Subcutaneous abdominal adipose tissue (tissue), 5 donors: ENCODE measurements at regions not wholly inside any gene's neighbourhood (a gene's known extent, or its start where the extent isn't known, plus 50 kb on each side); places are given as distances from the start of the nearest gene placed in this dataset.
"Not testable (repeated sequence)": the region's sequence is repeated elsewhere in the genome, so short reads cannot be mapped to it uniquely, and the experiment has no call there.

ENCODE experiments used
- H3K27ac ChIP-seq: one replicate; pipeline ENCODE4 v1.7.0; 2013; ENCODE audit warnings: low read depth, mild to moderate bottlenecking, inconsistent platforms, low read length, moderate library complexity
- H3K27me3 ChIP-seq, 5 donors: one replicate each; pipeline ENCODE4 v1.7.0; 2013; ENCODE audit warnings: low read length in 5 of 5, inconsistent platforms in 1 of 5; ENCODE audit not compliant: control insufficient read depth in 5 of 5, insufficient read depth in 4 of 5
- H3K36me3 ChIP-seq, 5 donors: one replicate each; pipeline ENCODE4 v1.7.0; 2013; ENCODE audit warnings: low read length in 5 of 5; ENCODE audit not compliant: control insufficient read depth in 5 of 5, insufficient read depth in 5 of 5
- H3K4me1 ChIP-seq, 5 donors: one replicate each; pipeline ENCODE4 v1.7.0; 2013; ENCODE audit warnings: low read length in 5 of 5, mild to moderate bottlenecking in 3 of 5, moderate library complexity in 1 of 5; ENCODE audit not compliant: control insufficient read depth in 5 of 5, insufficient read depth in 5 of 5
- H3K4me3 ChIP-seq, 5 donors: one replicate each; pipeline ENCODE4 v1.7.0; 2013; ENCODE audit warnings: low read length in 5 of 5, low read depth in 1 of 5
- H3K9ac ChIP-seq, 5 donors: one replicate each; pipeline ENCODE4 v1.7.0; 2013; ENCODE audit warnings: low read length in 5 of 5, mild to moderate bottlenecking in 4 of 5, moderate library complexity in 3 of 5
- H3K9me3 ChIP-seq, 5 donors: one replicate each; pipeline ENCODE4 v1.7.0; 2013; ENCODE audit warnings: low read length in 5 of 5; ENCODE audit not compliant: control insufficient read depth in 5 of 5
- donor health status: healthy.
- donor health status: healthy.
- donor health status: healthy.
- donor health status: healthy.
- donor health status: healthy.

DNA sequence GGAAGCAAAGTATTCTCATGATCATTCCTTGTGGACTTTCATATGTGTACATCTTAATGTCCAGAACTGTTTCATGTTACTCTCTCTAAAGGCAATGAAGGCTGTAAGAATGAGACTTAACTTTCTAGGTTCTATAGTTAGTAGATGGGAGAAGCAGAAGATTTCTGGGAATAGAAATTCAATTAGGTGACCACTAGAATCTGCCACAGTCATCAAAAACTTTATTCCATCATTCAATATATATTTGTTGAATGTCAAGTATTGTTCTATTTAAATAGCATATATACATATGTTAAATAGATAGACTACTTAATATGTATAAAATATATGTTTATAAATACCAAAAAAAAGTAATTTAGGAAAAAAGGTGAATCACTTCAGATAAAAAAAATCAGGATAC lies 972.9 kb downstream of the SLC6A15 start:
- no peak overlapping the region for H3K9ac ChIP-seq
- H3K27ac ChIP-seq: no peak overlapping the region
- no peaks in the 10 kb centered on the region for H3K27me3 ChIP-seq
- H3K4me3 ChIP-seq: no peak overlapping the region
- H3K4me1 ChIP-seq: no peaks in the 10 kb centered on the region
- no peaks in the 10 kb centered on the region for H3K36me3 ChIP-seq
- no peaks in the 10 kb centered on the region for H3K9me3 ChIP-seq

DNA sequence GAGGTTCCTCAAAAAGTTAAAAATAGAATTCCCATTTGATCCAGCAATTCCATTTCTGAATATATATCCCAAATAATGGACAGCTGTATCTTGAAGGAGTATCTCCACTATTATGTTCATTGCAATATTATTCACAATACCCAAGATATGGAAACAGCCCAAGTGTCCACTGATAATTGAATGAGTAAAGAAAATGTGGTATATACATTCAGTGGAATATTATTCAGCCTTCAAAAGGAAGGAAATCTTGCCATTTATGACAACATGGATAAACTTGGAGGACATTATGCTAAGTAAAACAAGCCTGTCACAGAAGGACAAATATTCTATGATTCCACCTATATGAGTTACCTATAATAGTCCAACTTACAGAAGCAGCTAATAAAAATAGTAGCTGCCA lies 979.0 kb downstream of the SLC6A15 start:
- no peaks in the 10 kb centered on the region for H3K4me1 ChIP-seq
- no peaks in the 10 kb centered on the region for H3K36me3 ChIP-seq
- no peak overlapping the region for H3K9ac ChIP-seq
- H3K9me3 ChIP-seq: peaks cover 0 to 4% (median 0%) of the 10 kb centered on the region in 5 donors
- no peak overlapping the region for H3K4me3 ChIP-seq
- H3K27me3 ChIP-seq: no peaks in the 10 kb centered on the region
- no peak overlapping the region for H3K27ac ChIP-seq

DNA sequence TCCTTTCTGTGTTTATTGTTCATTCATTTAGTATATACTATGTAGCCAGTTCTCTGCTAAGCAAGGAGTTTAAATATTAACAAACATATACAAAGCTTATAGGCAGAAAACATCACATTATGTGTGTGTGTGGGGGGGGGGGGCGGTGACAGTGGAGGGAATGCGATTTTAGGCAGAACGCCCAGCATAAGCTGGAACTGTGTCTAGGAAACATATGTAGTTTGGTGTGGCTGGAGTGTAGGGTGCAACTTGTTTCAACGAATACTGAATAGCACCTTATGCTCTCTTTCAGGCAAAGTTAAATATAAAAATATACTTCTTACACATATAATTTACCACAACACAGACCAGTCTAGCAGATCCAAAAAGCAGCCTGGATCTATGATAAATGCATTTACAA lies 980.6 kb downstream of the SLC6A15 start:
- H3K27me3 ChIP-seq: no peaks in the 10 kb centered on the region
- H3K4me1 ChIP-seq: no peaks in the 10 kb centered on the region
- no peaks in the 10 kb centered on the region for H3K36me3 ChIP-seq
- H3K9ac ChIP-seq: no peak overlapping the region
- peaks cover 0 to 4% (median 0%) of the 10 kb centered on the region in 5 donors for H3K9me3 ChIP-seq
- no peak overlapping the region for H3K27ac ChIP-seq
- H3K4me3 ChIP-seq: no peak overlapping the region

DNA sequence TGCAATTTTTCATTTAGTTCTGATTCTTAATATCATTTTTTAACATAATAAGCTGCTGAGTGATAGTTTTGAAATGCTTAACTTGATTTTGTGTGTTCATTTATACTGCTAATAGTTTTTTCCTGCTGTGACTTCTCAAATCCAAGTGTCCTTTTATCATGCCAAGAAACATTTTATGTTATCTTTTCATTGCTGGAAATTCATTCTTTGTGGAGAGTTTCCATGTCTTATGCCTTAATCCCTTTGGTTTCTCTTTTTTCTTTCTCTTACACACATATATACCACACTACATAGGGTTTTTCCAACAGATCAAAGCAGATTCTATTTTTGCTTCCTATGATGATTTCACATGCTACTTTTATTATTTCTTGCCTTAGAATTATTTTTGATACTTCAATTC lies 981.1 kb downstream of the SLC6A15 start:
- Histone ChIP-seq H3K9ac (no peak overlapping the region), H3K27ac (no peak overlapping the region), H3K36me3 (no peaks in the 10 kb centered on the region), H3K4me3 (no peak overlapping the region), H3K27me3 (no peaks in the 10 kb centered on the region), H3K9me3 (peaks cover 0 to 4% (median 0%) of the 10 kb centered on the region in 5 donors), H3K4me1 (no peaks in the 10 kb centered on the region)

DNA sequence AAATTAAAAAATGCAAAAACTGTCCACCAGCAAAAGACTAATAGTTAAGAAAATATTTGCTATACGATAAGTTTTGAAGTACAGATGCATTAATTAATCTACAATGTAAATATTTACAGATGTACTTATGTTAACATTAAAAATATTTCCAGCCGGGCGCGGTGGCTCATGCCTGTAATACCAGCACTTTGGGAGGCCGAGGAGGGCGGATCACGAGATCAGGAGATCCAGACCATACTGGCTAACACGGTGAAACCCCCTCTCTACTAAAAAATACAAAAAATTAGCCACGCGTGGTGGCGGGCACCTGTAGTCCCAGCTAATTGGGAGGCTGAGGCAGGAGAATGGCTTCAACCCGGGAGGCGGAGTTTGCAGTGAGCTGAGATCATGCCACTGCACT lies 982.8 kb downstream of the SLC6A15 start:
- H3K27ac ChIP-seq, H3K27me3 ChIP-seq, H3K4me1 ChIP-seq, H3K9me3 ChIP-seq, H3K36me3 ChIP-seq, H3K4me3 ChIP-seq, H3K9ac ChIP-seq: not testable (repeated sequence)

DNA sequence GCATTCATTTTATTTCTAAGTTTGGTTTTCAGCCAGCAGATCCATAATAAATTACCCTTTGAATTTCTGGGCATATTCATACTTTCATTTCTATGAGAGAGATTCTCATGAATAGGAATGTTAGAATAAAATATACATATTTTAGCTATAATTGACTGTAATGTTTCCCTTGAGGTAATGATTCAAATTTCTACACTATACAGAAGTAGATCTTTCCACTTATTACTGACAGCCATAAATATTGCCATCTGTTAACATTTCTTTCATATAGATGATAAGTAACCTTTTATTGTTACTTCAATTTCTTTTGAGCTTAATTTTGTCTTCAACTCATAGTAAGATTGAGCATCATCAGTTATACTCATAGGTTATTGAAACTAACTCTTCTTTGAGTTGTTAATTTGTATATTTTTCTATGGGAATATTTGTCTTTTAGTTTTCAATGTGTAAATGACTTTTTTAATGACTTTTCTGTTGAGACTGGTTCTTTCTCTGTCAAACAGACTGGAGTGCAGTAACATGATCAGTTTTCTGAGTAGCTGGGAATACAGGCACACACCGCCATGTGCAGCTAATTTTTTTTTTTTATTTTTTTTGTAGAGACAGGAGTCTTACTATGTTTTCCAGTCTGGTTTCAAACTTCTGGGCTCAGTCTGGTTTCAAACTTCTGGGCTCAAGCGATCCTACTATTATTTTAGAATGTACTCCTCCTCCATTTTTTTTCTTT lies 991.6 kb downstream of the SLC6A15 start:
- no peaks in the 10 kb centered on the region for H3K4me1 ChIP-seq
- no peaks in the 10 kb centered on the region for H3K36me3 ChIP-seq
- no peaks in the 10 kb centered on the region for H3K9me3 ChIP-seq
- H3K9ac ChIP-seq: no peak overlapping the region
- H3K27ac ChIP-seq: no peak overlapping the region
- H3K27me3 ChIP-seq: no peaks in the 10 kb centered on the region
- no peak overlapping the region for H3K4me3 ChIP-seq

DNA sequence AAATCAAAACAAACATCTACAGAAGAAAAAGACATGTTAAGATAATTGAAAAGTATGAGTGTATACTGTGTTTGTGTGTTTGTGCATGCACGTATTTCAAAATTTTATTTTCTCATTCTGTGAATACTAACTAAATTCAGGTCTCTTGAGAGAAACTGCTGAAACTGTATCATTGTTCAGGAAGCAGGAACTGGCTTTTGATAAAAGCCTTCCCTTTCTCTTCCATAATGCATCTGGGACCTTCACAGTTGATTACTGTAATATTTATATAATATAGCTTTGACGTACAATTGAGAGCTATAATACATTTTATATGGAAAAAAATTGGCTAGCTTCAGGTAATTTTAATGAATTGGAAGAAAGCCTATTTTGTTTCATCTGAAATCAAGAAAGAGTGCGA lies 993.5 kb downstream of the SLC6A15 start:
- H3K9ac ChIP-seq: no peak overlapping the region
- no peak overlapping the region for H3K4me3 ChIP-seq
- H3K36me3 ChIP-seq: no peaks in the 10 kb centered on the region
- no peaks in the 10 kb centered on the region for H3K27me3 ChIP-seq
- H3K27ac ChIP-seq: no peak overlapping the region
- H3K9me3 ChIP-seq: no peaks in the 10 kb centered on the region
- H3K4me1 ChIP-seq: no peaks in the 10 kb centered on the region

DNA sequence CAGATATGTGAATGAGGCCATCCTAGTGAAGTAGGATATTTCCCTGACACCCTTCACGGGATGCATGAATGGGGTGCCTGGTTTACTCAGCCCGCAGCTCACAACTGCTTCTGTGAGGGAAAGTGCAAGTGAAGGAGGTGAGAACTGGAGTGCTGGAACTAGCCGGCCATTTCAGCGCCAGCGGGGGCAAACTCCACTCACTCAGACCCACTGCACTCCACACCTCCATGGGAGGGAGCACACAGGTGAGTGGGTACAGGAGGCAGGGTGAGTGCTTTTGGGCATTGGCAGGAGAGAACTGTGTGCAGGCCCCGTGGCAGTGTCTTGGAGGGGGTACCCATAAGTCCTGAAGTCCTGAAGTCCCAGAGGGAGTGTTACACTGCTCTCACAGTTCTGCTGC lies 1008.4 kb downstream of the SLC6A15 start:
- H3K4me1 ChIP-seq: no peaks in the 10 kb centered on the region
- no peak overlapping the region for H3K4me3 ChIP-seq
- H3K27ac ChIP-seq: no peak overlapping the region

DNA sequence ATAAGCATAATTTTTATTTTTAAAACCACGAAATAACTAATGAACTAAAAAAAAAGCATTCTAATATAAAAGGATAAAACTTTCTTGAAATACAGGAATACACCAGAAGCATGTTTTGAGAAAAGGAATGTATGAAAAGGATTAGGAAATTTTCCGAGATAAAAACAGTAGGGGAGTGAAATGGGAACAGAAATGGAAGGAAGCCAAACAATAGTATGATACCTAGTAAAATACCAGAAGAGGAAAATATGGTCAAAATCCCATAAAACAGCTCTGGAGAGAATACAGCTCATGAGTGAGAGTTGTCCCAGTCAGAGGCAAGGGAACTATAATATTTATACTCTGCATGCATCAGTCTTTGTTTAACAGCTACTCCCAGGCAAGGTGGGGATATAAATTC lies 1016.2 kb downstream of the SLC6A15 start:
- no peaks in the 10 kb centered on the region for H3K27me3 ChIP-seq
- peaks cover 0 to 4% (median 0%) of the 10 kb centered on the region in 5 donors for H3K4me1 ChIP-seq
- H3K27ac ChIP-seq: no peak overlapping the region
- no peaks in the 10 kb centered on the region for H3K9me3 ChIP-seq
- no peak overlapping the region for H3K9ac ChIP-seq
- H3K4me3 ChIP-seq: no peak overlapping the region
- H3K36me3 ChIP-seq: no peaks in the 10 kb centered on the region

More for the DNA sequence above, 1008.4 kb downstream of the SLC6A15 start:
- Histone ChIP-seq H3K36me3 (no peaks in the 10 kb centered on the region), H3K9me3 (peaks cover 0 to 3% (median 0%) of the 10 kb centered on the region in 5 donors), H3K9ac (no peak overlapping the region), H3K27me3 (no peaks in the 10 kb centered on the region)

DNA sequence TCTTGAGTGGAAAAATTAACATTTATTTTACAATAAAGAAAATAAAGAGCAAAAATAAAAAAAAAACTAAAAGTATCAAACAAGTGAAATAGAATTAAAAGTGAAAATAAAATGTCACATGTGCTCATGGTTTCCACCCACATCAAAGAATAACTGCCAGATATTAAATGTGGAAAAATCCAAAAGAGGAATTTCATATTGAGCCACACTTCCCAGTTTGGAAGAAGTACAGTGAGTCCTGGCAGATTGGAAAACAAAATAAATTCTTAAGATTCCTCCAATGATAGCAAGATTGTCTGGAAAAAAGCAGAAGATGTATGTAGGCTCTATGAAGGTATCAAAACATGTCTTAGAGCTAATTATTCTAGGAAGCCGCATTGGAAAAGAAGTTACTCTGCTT lies 1019.5 kb downstream of the SLC6A15 start:
- H3K4me1 ChIP-seq: peaks cover 0 to 4% (median 0%) of the 10 kb centered on the region in 5 donors
- peaks cover 0 to 5% (median 0%) of the 10 kb centered on the region in 5 donors for H3K9me3 ChIP-seq
- H3K27ac ChIP-seq: no peak overlapping the region
- H3K36me3 ChIP-seq: no peaks in the 10 kb centered on the region
- H3K9ac ChIP-seq: no peak overlapping the region
- H3K4me3 ChIP-seq: no peak overlapping the region
- H3K27me3 ChIP-seq: no peaks in the 10 kb centered on the region
